ENCODE measurements at regions not wholly inside any gene's neighbourhood (a gene's known extent, or its start where the extent isn't known, plus 50 kb on each side); places are given as distances from the start of the nearest gene placed in this dataset.

GRCh38 chr13:60242043-60242595 lies 78.4 kb upstream of the DIAPH3 start:
- H4K20me1 ChIP-seq (replicated peaks; ENCODE audit: insufficient read depth) = no peaks in the 10 kb centered on the region
- no peak overlapping the region for H3K4me2 ChIP-seq
- DNase-seq (ENCODE audit: low spot score) (no peak), ATAC-seq (no peak)
- H3K4me1 ChIP-seq (ENCODE audit: insufficient read depth) = no peaks in the 10 kb centered on the region
- H3K4me3 ChIP-seq = no peak overlapping the region
- no peaks in the 10 kb centered on the region for H3K27me3 ChIP-seq (ENCODE audit: insufficient read depth)
- Mint-ChIP-seq H3K27me3 (ENCODE audit: insufficient read depth, low read depth, poor library complexity) (no peaks in the 10 kb centered on the region), H3K9me3 (peaks cover 2% of the 10 kb centered on the region; the same call in 2 of the 3 replicates), H3K36me3 (ENCODE audit: low read depth) (no peaks in the 10 kb centered on the region), H3K4me3 (no peak overlapping the region), H3K4me1 (peaks cover 6% of the 10 kb centered on the region; the same call in 2 of the 3 replicates), H3K27ac (no peak overlapping the region)
- no peaks in the 10 kb centered on the region for H3F3A ChIP-seq (replicated peaks; ENCODE audit: low read depth)
- no peaks in the 10 kb centered on the region for H3K79me2 ChIP-seq (replicated peaks; ENCODE audit: insufficient read depth)
- H3K9me2 ChIP-seq (ENCODE audit: insufficient read depth) = no peaks in the 10 kb centered on the region
- 0 out of 2 replicates have a peak overlapping the region, but pooled peaks have one; percentile 2 for H2AFZ ChIP-seq
- H3K36me3 ChIP-seq (ENCODE audit: insufficient read depth) = no peaks in the 10 kb centered on the region
- no peak overlapping the region for H3K27ac ChIP-seq (ENCODE audit: low read depth)
- TF ChIP-seq, protein P1, sequence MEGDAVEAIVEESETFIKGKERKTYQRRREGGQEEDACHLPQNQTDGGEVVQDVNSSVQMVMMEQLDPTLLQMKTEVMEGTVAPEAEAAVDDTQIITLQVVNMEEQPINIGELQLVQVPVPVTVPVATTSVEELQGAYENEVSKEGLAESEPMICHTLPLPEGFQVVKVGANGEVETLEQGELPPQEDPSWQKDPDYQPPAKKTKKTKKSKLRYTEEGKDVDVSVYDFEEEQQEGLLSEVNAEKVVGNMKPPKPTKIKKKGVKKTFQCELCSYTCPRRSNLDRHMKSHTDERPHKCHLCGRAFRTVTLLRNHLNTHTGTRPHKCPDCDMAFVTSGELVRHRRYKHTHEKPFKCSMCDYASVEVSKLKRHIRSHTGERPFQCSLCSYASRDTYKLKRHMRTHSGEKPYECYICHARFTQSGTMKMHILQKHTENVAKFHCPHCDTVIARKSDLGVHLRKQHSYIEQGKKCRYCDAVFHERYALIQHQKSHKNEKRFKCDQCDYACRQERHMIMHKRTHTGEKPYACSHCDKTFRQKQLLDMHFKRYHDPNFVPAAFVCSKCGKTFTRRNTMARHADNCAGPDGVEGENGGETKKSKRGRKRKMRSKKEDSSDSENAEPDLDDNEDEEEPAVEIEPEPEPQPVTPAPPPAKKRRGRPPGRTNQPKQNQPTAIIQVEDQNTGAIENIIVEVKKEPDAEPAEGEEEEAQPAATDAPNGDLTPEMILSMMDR (conservative IDR thresholded peaks at IDR 0.05; ENCODE audit: low read depth in 2 of 2) = no peak
- TF ChIP-seq ZNF114 (CRISPR knock-in tag; IDR thresholded peaks at IDR 0.05) = no peak
- no peak for TF ChIP-seq ZNF462 (CRISPR knock-in tag; IDR thresholded peaks at IDR 0.05)
- TF ChIP-seq JUNB (IDR thresholded peaks at IDR 0.05; ENCODE audit: unreplicated experiment) = no peak
- TF ChIP-seq STAT1 (IDR thresholded peaks at IDR 0.05; ENCODE audit: unreplicated experiment) = no peak
- TF ChIP-seq EZH2 (IDR thresholded peaks at IDR 0.05; ENCODE audit: low read depth, unreplicated experiment) = no peak
- TF ChIP-seq ZNF331 (CRISPR knock-in tag; IDR thresholded peaks at IDR 0.05; ENCODE audit: low read depth) = no peak
- no peak for TF ChIP-seq EZH2phosphoT487 (IDR thresholded peaks at IDR 0.05; ENCODE audit: unreplicated experiment)
- TF ChIP-seq POLR2AphosphoS5 (IDR thresholded peaks at IDR 0.05; ENCODE audit: low read depth) = no peak
- TF ChIP-seq REST (IDR thresholded peaks at IDR 0.05; ENCODE audit: unreplicated experiment) = no peak
- no peak for TF ChIP-seq CREB1 (CRISPR knock-in tag; IDR thresholded peaks at IDR 0.05; ENCODE audit: low read depth)
- no peak for TF ChIP-seq NANOG (IDR thresholded peaks at IDR 0.05; ENCODE audit: borderline replicate concordance)
- no peak for TF ChIP-seq ETS1 (IDR thresholded peaks at IDR 0.05)
